SK-N-MC (cell line): ENCODE measurements at regions not wholly inside any gene's neighbourhood (a gene's known extent, or its start where the extent isn't known, plus 50 kb on each side); places are given as distances from the start of the nearest gene placed in this dataset.

Experiments
- EZH2 ChIP-seq: fragments of 200-600 bp; sonication (generic); IDR thresholded peaks from one replicate; pipeline ENCODE4 v1.6.1; 2017; ENCODE audit warnings: antibody characterized with exemption
- FOXP2 ChIP-seq: optimal IDR thresholded peaks from 2 replicates; pipeline ENCODE3; 2011; ENCODE audit warnings: mild to moderate bottlenecking, moderate library complexity; ENCODE audit not compliant: insufficient read depth; ENCODE audit errors: extremely low read length, control extremely low read depth
- POLR2AphosphoS5 ChIP-seq: IDR thresholded peaks from 2 replicates; pipeline ENCODE4 v1.6.1; 2012; ENCODE audit warnings: mild to moderate bottlenecking, low read depth, low read length, borderline replicate concordance

GRCh38 chr2:62319070-62319469, 123.2 kb downstream of the B3GNT2 start:
- TF ChIP-seq POLR2AphosphoS5 = no peak
- TF ChIP-seq EZH2 = no peak
- TF ChIP-seq FOXP2 = no peak
